ENCODE measurements at regions not wholly inside any gene's neighbourhood (a gene's known extent, or its start where the extent isn't known, plus 50 kb on each side); places are given as distances from the start of the nearest gene placed in this dataset.
A peak's percentile ranks its signal among the peaks of the same experiment; 100 is the strongest.

- DNase-seq (peak; percentile 9), ATAC-seq (ENCODE audit: insufficient read depth, low read depth) (peak; percentile 84)
- Histone ChIP-seq H3K27ac (ENCODE audit: low read length) (no peak overlapping the region), H3K4me1 (ENCODE audit: insufficient read depth, low read length) (no peaks in the 10 kb centered on the region), H4K20me1 (ENCODE audit: insufficient read depth, low read length) (no peaks in the 10 kb centered on the region), H3K79me2 (ENCODE audit: insufficient read depth, low read length) (no peaks in the 10 kb centered on the region), H3K36me3 (ENCODE audit: insufficient read depth, low read length) (no peaks in the 10 kb centered on the region), H3K9ac (ENCODE audit: low read depth, low read length) (no peak overlapping the region), H3K9me3 (ENCODE audit: insufficient read depth, low read length, severe bottlenecking) (no peaks in the 10 kb centered on the region), H3K4me2 (ENCODE audit: insufficient read depth, low read length) (no peak overlapping the region), H3K4me3 (ENCODE audit: low read depth in 1 of 2, low read length in 2 of 2) (no peak overlapping the region), H2AFZ (ENCODE audit: low read depth, low read length) (no peak overlapping the region), H3K27me3 (ENCODE audit: insufficient read depth, low read length, poor library complexity) (no peaks in the 10 kb centered on the region)
- TF ChIP-seq EZH2 (IDR thresholded peaks at IDR 0.05; ENCODE audit: borderline replicate concordance, low read depth, low read length, severe bottlenecking): no peak
Measured at GRCh38 chr3:106215047-106215446, 346.2 kb upstream of the CBLB start.

DNA sequence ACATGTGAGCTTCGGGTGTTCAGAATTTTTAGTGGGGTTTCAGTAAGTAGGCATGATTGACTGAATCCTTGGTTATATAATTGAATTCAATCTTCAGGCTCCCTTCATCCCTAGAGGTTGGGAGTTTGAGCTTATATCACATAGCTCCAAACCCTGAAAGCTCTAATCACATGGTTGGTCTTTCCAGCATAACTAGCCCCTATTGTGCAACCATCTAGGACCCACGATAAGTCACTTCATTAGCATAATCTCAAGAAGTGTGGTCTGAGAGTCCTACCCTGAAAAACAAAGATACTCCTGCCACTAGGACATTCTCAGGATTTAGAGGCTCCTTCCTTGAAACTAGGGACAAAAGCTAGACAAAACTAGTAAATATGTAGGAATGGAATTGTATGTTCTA lies 348.9 kb upstream of the CBLB start:
- Histone ChIP-seq H3K9me3 (ENCODE audit: insufficient read depth, low read length, severe bottlenecking) (peaks cover 3% of the 10 kb centered on the region), H3K9ac (ENCODE audit: low read depth, low read length) (no peak overlapping the region), H3K4me1 (ENCODE audit: insufficient read depth, low read length) (no peaks in the 10 kb centered on the region), H3K27ac (ENCODE audit: low read length) (no peak overlapping the region), H3K79me2 (ENCODE audit: insufficient read depth, low read length) (no peaks in the 10 kb centered on the region), H4K20me1 (ENCODE audit: insufficient read depth, low read length) (no peaks in the 10 kb centered on the region), H3K4me2 (ENCODE audit: insufficient read depth, low read length) (no peak overlapping the region), H3K27me3 (ENCODE audit: insufficient read depth, low read length, poor library complexity) (no peaks in the 10 kb centered on the region), H2AFZ (ENCODE audit: low read depth, low read length) (no peak overlapping the region), H3K4me3 (ENCODE audit: low read depth in 1 of 2, low read length in 2 of 2) (no peak overlapping the region), H3K36me3 (ENCODE audit: insufficient read depth, low read length) (no peaks in the 10 kb centered on the region)
- ATAC-seq (ENCODE audit: insufficient read depth, low read depth): no peak
- no peak for DNase-seq
- TF ChIP-seq CTCF (IDR thresholded peaks at IDR 0.05; ENCODE audit: borderline replicate concordance, extremely low read depth, low read length, poor library complexity, severe bottlenecking): no peak
- no peak for TF ChIP-seq EZH2 (IDR thresholded peaks at IDR 0.05; ENCODE audit: borderline replicate concordance, low read depth, low read length, severe bottlenecking)

DNA sequence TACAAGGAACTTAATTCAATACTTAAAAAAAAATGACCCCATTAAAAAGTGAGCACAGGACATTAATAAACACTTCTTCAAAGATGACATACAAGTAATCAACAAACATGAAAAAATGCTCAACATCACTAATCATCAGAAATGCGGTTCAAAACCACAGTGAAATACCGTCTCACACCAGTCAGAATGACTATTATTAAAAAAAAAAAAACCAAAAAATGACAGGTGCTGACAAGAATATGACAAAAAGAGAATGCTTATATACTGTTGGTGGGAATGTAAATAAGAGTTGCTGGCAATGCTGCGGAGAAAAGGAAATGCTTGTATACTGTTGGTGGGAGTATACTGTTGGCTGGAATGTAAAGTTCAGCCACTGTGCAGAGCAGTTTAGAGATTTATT lies 358.3 kb upstream of the CBLB start:
- no peak overlapping the region for H3K9ac ChIP-seq (ENCODE audit: low read depth, low read length)
- no peaks in the 10 kb centered on the region for H3K36me3 ChIP-seq (ENCODE audit: insufficient read depth, low read length)
- no peaks in the 10 kb centered on the region for H3K27me3 ChIP-seq (ENCODE audit: insufficient read depth, low read length, poor library complexity)
- H2AFZ ChIP-seq (ENCODE audit: low read depth, low read length): no peak overlapping the region
- no peak overlapping the region for H3K4me2 ChIP-seq (ENCODE audit: insufficient read depth, low read length)
- H3K4me1 ChIP-seq (ENCODE audit: insufficient read depth, low read length): peaks cover 42% of the 10 kb centered on the region
- no peak overlapping the region for H3K4me3 ChIP-seq (ENCODE audit: low read depth in 1 of 2, low read length in 2 of 2)
- H3K9me3 ChIP-seq (ENCODE audit: insufficient read depth, low read length, severe bottlenecking): peaks cover 3% of the 10 kb centered on the region
- DNase-seq: no peak
- TF ChIP-seq CTCF (IDR thresholded peaks at IDR 0.05; ENCODE audit: borderline replicate concordance, extremely low read depth, low read length, poor library complexity, severe bottlenecking) (no peak), EZH2 (IDR thresholded peaks at IDR 0.05; ENCODE audit: borderline replicate concordance, low read depth, low read length, severe bottlenecking) (no peak)
- ATAC-seq (ENCODE audit: insufficient read depth, low read depth): no peak
- no peaks in the 10 kb centered on the region for H3K79me2 ChIP-seq (ENCODE audit: insufficient read depth, low read length)
- no peaks in the 10 kb centered on the region for H4K20me1 ChIP-seq (ENCODE audit: insufficient read depth, low read length)
- H3K27ac ChIP-seq (ENCODE audit: low read length): no peak overlapping the region

GRCh38 chr3:106228271-106228670 lies 359.5 kb upstream of the CBLB start:
- Histone ChIP-seq H3K27me3 (ENCODE audit: insufficient read depth, low read length, poor library complexity) (no peaks in the 10 kb centered on the region), H3K4me3 (ENCODE audit: low read depth in 1 of 2, low read length in 2 of 2) (no peak overlapping the region), H3K36me3 (ENCODE audit: insufficient read depth, low read length) (no peaks in the 10 kb centered on the region), H4K20me1 (ENCODE audit: insufficient read depth, low read length) (no peaks in the 10 kb centered on the region), H3K27ac (ENCODE audit: low read length) (peak overlapping the region; percentile 5; the same call in 1 of the 2 replicates), H3K79me2 (ENCODE audit: insufficient read depth, low read length) (no peaks in the 10 kb centered on the region), H3K9me3 (ENCODE audit: insufficient read depth, low read length, severe bottlenecking) (no peaks in the 10 kb centered on the region), H2AFZ (ENCODE audit: low read depth, low read length) (peak overlapping the region; percentile 48; the same call in 1 of the 2 replicates), H3K9ac (ENCODE audit: low read depth, low read length) (no peak overlapping the region), H3K4me1 (ENCODE audit: insufficient read depth, low read length) (peaks cover 42% of the 10 kb centered on the region), H3K4me2 (ENCODE audit: insufficient read depth, low read length) (peak overlapping the region; percentile 26; the same call in 1 of the 2 replicates)
- ATAC-seq (ENCODE audit: insufficient read depth, low read depth): peak; percentile 92
- no peak for TF ChIP-seq CTCF (IDR thresholded peaks at IDR 0.05; ENCODE audit: borderline replicate concordance, extremely low read depth, low read length, poor library complexity, severe bottlenecking)
- no peak for TF ChIP-seq EZH2 (IDR thresholded peaks at IDR 0.05; ENCODE audit: borderline replicate concordance, low read depth, low read length, severe bottlenecking)
- peak; percentile 76 for DNase-seq
